C4-2B (cell line): ENCODE measurements at regions not wholly inside any gene's neighbourhood (a gene's known extent, or its start where the extent isn't known, plus 50 kb on each side); places are given as distances from the start of the nearest gene placed in this dataset.

Experiments used
- H3K27ac ChIP-seq: fragments of 450-650 bp; 2 replicates; pipeline ENCODE4 v1.5.1; 2017
- ZFX ChIP-seq: fragments of 450-650 bp; IDR thresholded peaks from 2 replicates; pipeline ENCODE4 v1.6.1; 2017
- TF ChIP-seq, protein P1 (sequence below): fragments of 450-650 bp; conservative IDR thresholded peaks from 2 replicates; pipeline ENCODE4 v1.5.1; 2017; ENCODE audit warnings: mild to moderate bottlenecking

DNA sequence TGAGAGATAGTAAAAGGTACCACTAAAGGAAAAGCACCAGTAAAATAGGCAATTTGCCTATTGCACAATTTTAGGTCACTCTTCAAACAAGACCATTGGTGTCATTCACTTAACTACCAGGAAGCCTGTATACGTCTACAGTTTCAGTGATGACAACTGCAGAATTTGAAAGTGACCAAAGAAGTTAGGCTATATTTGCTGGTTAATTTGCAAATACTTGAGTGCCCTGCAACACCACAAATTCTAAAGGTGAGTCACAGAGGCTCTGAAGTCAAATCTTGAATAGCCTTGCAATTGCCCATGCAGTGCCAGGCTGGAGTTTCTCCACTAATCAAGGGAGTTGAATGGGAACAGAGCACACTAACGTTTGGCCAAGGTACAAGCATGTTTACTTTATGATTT, 128.7 kb upstream of the CCDC68 start:
- H3K27ac ChIP-seq, result no peak overlapping the region
- no peak for TF ChIP-seq ZFX
- TF ChIP-seq, protein P1, sequence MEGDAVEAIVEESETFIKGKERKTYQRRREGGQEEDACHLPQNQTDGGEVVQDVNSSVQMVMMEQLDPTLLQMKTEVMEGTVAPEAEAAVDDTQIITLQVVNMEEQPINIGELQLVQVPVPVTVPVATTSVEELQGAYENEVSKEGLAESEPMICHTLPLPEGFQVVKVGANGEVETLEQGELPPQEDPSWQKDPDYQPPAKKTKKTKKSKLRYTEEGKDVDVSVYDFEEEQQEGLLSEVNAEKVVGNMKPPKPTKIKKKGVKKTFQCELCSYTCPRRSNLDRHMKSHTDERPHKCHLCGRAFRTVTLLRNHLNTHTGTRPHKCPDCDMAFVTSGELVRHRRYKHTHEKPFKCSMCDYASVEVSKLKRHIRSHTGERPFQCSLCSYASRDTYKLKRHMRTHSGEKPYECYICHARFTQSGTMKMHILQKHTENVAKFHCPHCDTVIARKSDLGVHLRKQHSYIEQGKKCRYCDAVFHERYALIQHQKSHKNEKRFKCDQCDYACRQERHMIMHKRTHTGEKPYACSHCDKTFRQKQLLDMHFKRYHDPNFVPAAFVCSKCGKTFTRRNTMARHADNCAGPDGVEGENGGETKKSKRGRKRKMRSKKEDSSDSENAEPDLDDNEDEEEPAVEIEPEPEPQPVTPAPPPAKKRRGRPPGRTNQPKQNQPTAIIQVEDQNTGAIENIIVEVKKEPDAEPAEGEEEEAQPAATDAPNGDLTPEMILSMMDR, result no peak

DNA sequence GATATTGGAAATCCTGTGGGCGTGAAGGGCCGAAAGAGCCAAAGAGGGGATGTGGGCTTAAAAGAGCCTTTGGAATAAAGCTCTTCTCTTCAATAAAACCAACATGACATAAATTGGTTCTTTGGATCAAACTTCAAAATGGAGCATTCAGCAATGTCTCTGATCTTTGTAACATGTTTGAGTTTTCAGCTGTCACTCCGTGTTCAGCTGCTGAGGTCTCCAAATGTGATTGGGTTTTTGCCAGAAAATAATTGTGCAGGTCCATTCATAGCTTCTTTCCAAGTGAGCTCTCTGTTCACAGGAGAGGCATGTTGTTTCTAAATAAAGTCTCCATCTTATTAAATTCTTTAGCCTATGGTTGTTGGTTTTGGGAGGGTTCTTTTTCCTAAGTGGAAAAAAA, 127.6 kb upstream of the CCDC68 start:
- TF ChIP-seq, protein P1, result no peak
- no peak for TF ChIP-seq ZFX
- no peak overlapping the region for H3K27ac ChIP-seq

DNA sequence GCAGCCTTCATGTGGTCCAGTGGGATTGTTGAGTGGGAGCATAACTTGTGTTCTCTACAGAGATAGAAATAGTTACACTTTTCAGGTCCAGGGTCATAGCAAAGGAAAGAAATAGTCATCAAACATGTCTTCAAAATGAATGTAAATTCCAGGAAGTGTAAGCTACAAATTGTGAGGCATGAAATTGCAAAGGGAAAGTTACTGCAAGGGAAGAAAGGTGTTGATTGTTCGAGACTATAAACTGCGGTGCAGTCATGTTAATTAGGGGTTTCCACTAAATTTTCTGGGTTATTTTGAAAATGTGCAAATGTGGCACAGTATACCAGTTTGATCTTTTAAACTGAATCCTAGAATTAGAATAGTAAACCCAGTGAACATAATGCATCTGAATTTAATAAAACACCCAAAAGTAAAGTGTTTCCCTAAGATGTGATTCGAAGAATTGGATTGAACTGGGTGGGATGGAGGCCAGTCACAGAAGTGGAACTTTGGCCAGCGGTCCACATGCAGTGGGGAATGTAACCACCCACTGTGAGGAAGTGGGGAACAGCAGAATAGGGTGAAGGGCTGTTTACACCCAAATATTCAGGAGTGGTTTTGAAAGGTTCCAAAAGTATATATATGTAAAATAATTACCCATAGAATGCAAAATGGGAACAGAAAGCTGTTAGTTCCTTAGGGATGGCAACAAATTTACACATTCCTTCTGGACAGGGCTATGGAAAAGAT, 126.5 kb upstream of the CCDC68 start:
- no peak overlapping the region for H3K27ac ChIP-seq
- no peak for TF ChIP-seq ZFX
- TF ChIP-seq, protein P1, result no peak

DNA sequence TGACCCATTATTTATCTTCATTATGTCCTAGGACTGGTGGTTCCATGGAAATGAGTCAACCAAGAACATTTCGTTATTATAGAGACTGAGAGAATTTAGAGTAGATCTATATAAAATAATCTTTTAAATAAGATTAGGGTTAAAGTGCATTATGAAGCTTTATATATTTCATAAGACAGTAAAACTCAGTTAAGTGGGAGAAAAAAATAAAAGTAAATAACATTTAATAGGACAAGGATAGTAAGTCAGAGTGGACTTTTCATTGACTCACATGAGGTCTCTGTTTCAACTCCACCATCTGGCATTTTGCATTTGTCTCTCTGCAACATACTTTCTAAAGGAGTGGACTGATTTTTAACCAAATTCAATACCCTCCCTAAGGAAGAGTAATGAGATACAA, 125.3 kb upstream of the CCDC68 start:
- no peak for TF ChIP-seq ZFX
- TF ChIP-seq, protein P1, result no peak
- no peak overlapping the region for H3K27ac ChIP-seq

DNA sequence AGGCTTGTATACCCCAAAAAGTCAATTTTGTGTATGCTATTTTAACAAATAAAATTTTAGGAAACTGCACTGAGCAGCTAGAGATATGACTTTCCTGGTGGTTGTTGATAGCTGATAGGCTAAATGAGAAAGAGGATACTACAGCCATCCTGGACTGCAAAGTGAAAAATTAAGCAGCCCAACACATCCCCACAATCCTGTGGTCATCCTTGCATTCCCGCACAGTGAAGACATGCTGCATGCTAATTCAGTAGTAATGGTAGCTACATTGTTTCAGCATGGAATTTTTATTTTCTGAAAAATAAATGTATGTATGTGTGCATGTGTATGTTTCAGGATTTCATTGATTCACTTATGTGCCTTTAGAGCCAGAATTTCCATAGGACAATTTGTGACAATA, 124.2 kb upstream of the CCDC68 start:
- TF ChIP-seq, protein P1, result no peak
- no peak for TF ChIP-seq ZFX
- no peak overlapping the region for H3K27ac ChIP-seq

DNA sequence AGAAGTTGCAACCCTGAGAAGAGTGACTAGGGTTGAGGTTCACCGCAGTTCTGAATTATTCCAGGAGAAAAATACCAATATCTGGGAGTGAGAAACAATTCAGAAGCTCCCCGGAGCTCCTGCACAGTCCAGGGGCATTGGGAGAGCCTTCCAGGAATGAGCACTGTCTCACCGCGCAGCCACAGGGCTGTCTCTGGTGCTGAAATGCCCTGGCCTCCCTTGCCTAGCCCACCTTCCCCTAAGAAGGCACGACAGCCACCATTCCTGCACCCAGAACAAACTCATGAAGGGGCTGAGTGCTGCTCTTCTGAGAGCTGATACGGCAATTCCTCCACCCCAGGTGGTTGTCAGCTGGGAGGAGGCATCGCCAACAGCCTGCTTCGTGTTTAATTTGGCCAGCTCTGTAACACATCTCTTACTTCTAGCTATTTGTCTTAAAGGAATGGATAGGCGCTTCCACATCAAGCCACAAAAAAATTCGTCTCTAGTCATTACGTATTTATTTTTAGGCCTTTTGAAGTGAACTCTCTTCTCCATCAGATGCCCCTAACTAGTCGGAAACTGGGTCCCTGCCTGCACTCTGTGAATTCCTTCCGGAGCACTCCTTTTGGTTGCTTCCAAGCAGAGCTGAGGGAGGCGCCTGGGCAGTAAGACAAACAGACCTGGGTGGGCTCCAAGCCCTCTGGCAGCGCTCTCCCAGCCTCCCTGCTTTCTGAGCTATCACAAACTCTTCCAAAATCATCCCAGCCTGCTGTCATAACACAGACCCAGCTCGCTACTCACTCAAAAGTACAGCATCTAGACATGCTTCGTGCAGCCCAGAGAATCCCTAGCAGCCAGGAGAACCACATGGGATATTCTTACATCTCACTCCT, 120.5 kb upstream of the CCDC68 start:
- H3K27ac ChIP-seq, result no peak overlapping the region
- no peak for TF ChIP-seq ZFX
- TF ChIP-seq, protein P1, result no peak

DNA sequence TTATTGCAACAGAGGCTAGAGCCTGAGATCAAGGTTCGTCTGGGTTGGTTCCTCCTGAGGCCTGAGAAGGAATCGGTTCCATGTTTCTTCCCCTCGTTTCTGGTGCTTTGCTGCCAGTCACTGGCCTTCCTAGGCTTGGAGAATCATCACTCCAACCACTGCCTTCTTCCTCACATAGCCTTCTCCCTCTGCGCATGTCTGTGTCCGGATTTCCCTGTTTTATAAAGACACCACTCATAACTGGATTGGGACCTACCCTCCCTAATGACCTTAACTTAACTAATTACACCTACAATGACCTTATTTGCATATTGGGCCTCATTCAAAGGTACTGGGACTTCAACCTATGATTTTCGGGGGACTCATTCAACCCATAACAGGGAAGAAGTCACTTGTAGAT, 119.8 kb upstream of the CCDC68 start:
- no peak for TF ChIP-seq ZFX
- TF ChIP-seq, protein P1, result no peak
- no peak overlapping the region for H3K27ac ChIP-seq
